ENCODE measurements at regions not wholly inside any gene's neighbourhood (a gene's known extent, or its start where the extent isn't known, plus 50 kb on each side); places are given as distances from the start of the nearest gene placed in this dataset.

- H3K36me3 ChIP-seq = no peaks in the 10 kb centered on the region
- no peaks in the 10 kb centered on the region for H3K27me3 ChIP-seq
- no peak overlapping the region for H3K27ac ChIP-seq
- intact Hi-C loops (cut with DNase I) = no loop called here
- H3K4me1 ChIP-seq = no peaks in the 10 kb centered on the region
- no peaks in the 10 kb centered on the region for H3K9me3 ChIP-seq
- TF ChIP-seq POLR2A (IDR thresholded peaks at IDR 0.05) (no peak), POLR2AphosphoS5 (IDR thresholded peaks at IDR 0.05; ENCODE audit: insufficient read depth in 1 of 2, low read depth in 1 of 2) (no peak), CTCF (IDR thresholded peaks at IDR 0.05) (no peak)
- H3K4me3 ChIP-seq = no peak overlapping the region
- no peak for DNase-seq (ENCODE audit: extremely low spot score in 2 of 2)
Measured at GRCh38 chr18:64398320-64398719, 249.4 kb upstream of the LINC00305 start.

GRCh38 chr18:64392202-64392601 is 243.3 kb upstream of the LINC00305 start:
- H3K27me3 ChIP-seq = no peaks in the 10 kb centered on the region
- no peaks in the 10 kb centered on the region for H3K4me1 ChIP-seq
- intact Hi-C loops (cut with DNase I) = no loop called here
- no peak for DNase-seq (ENCODE audit: extremely low spot score in 2 of 2)
- no peaks in the 10 kb centered on the region for H3K36me3 ChIP-seq
- no peaks in the 10 kb centered on the region for H3K9me3 ChIP-seq
- no peak overlapping the region for H3K27ac ChIP-seq
- no peak for TF ChIP-seq CTCF (IDR thresholded peaks at IDR 0.05)
- TF ChIP-seq POLR2A (IDR thresholded peaks at IDR 0.05) = no peak
- no peak for TF ChIP-seq POLR2AphosphoS5 (IDR thresholded peaks at IDR 0.05; ENCODE audit: insufficient read depth in 1 of 2, low read depth in 1 of 2)
- H3K4me3 ChIP-seq = no peak overlapping the region

- no peaks in the 10 kb centered on the region for H3K9me3 ChIP-seq
- H3K4me1 ChIP-seq = no peaks in the 10 kb centered on the region
- intact Hi-C loops (cut with DNase I) = no loop called here
- H3K27me3 ChIP-seq = no peaks in the 10 kb centered on the region
- TF ChIP-seq POLR2A (IDR thresholded peaks at IDR 0.05) = no peak
- H3K36me3 ChIP-seq = no peaks in the 10 kb centered on the region
- no peak for DNase-seq (ENCODE audit: extremely low spot score in 2 of 2)
- H3K27ac ChIP-seq = no peak overlapping the region
- H3K4me3 ChIP-seq = no peak overlapping the region
Measured at GRCh38 chr18:64384101-64384500, 235.2 kb upstream of the LINC00305 start.

GRCh38 chr18:64380117-64380516 is 231.2 kb upstream of the LINC00305 start:
- TF ChIP-seq POLR2A (IDR thresholded peaks at IDR 0.05) = no peak
- no peak for TF ChIP-seq POLR2AphosphoS5 (IDR thresholded peaks at IDR 0.05; ENCODE audit: insufficient read depth in 1 of 2, low read depth in 1 of 2)
- no peak for TF ChIP-seq CTCF (IDR thresholded peaks at IDR 0.05)
- Histone ChIP-seq H3K27ac (no peak overlapping the region), H3K27me3 (no peaks in the 10 kb centered on the region), H3K4me1 (no peaks in the 10 kb centered on the region), H3K9me3 (no peaks in the 10 kb centered on the region), H3K4me3 (no peak overlapping the region), H3K36me3 (no peaks in the 10 kb centered on the region)
- intact Hi-C loops (cut with DNase I) = no loop called here
- DNase-seq (ENCODE audit: extremely low spot score in 2 of 2) = no peak

- no peaks in the 10 kb centered on the region for H3K9me3 ChIP-seq
- H3K4me3 ChIP-seq = no peak overlapping the region
- TF ChIP-seq CTCF (IDR thresholded peaks at IDR 0.05) = no peak
- no peak for TF ChIP-seq POLR2AphosphoS5 (IDR thresholded peaks at IDR 0.05; ENCODE audit: insufficient read depth in 1 of 2, low read depth in 1 of 2)
- TF ChIP-seq POLR2A (IDR thresholded peaks at IDR 0.05) = no peak
- H3K4me1 ChIP-seq = no peaks in the 10 kb centered on the region
- no peak for DNase-seq (ENCODE audit: extremely low spot score in 2 of 2)
- intact Hi-C loops (cut with DNase I) = no loop called here
- H3K36me3 ChIP-seq = no peaks in the 10 kb centered on the region
- no peaks in the 10 kb centered on the region for H3K27me3 ChIP-seq
- H3K27ac ChIP-seq = no peak overlapping the region
Measured at GRCh38 chr18:64379662-64380061, 230.8 kb upstream of the LINC00305 start.

- Histone ChIP-seq H3K27me3 (no peaks in the 10 kb centered on the region), H3K4me3 (no peak overlapping the region), H3K9me3 (no peaks in the 10 kb centered on the region), H3K4me1 (no peaks in the 10 kb centered on the region), H3K36me3 (no peaks in the 10 kb centered on the region), H3K27ac (no peak overlapping the region)
- no peak for TF ChIP-seq POLR2AphosphoS5 (IDR thresholded peaks at IDR 0.05; ENCODE audit: insufficient read depth in 1 of 2, low read depth in 1 of 2)
- no peak for TF ChIP-seq CTCF (IDR thresholded peaks at IDR 0.05)
- TF ChIP-seq POLR2A (IDR thresholded peaks at IDR 0.05) = no peak
- intact Hi-C loops (cut with DNase I) = no loop called here
- DNase-seq (ENCODE audit: extremely low spot score in 2 of 2) = no peak
Measured at GRCh38 chr18:64377446-64377845, 228.6 kb upstream of the LINC00305 start.
